ENCODE measurements at regions not wholly inside any gene's neighbourhood (a gene's known extent, or its start where the extent isn't known, plus 50 kb on each side); places are given as distances from the start of the nearest gene placed in this dataset.

GRCh38 chr13:88744289-88744688 is 1073.1 kb downstream of the SLITRK5 start:
- H3K36me3 ChIP-seq (ENCODE audit: low read depth, low read length) = no peaks in the 10 kb centered on the region
- H2AFZ ChIP-seq (ENCODE audit: low read length) = no peak overlapping the region
- H3K27ac ChIP-seq (ENCODE audit: low read length) = no peak overlapping the region
- DNase-seq (no peak), ATAC-seq (no peak)
- H3K4me1 ChIP-seq (ENCODE audit: insufficient read depth, low read length) = no peaks in the 10 kb centered on the region
- no peaks in the 10 kb centered on the region for H3F3A ChIP-seq (ENCODE audit: low read length, unreplicated experiment)
- H3K27me3 ChIP-seq (ENCODE audit: low read length) = no peaks in the 10 kb centered on the region
- CTCF ChIA-PET = no interaction called here
- no peaks in the 10 kb centered on the region for H4K20me1 ChIP-seq (ENCODE audit: low read length)
- POLR2A ChIA-PET (ENCODE audit: unreplicated experiment) = no interaction called here
- H3K9me2 ChIP-seq (replicated peaks; ENCODE audit: low read length) = no peaks in the 10 kb centered on the region
- BruUV-seq (replicated peaks) = no TSS peak
- H3K9ac ChIP-seq (ENCODE audit: low read length) = no peak overlapping the region
- no peaks in the 10 kb centered on the region for H3K9me3 ChIP-seq (ENCODE audit: low read length)
- intact Hi-C loops (cut with micrococcal nuclease) = no loop called here
- no peak overlapping the region for H3K4me2 ChIP-seq (ENCODE audit: low read length)
- no peaks in the 10 kb centered on the region for H3K79me2 ChIP-seq (ENCODE audit: low read length)
- H3K4me3 ChIP-seq (ENCODE audit: low read length) = no peak overlapping the region
- no peak for TF ChIP-seq CTCF (conservative IDR thresholded peaks at IDR 0.05; ENCODE audit: low read depth, low read length)
- no peak for TF ChIP-seq EZH2 (IDR thresholded peaks at IDR 0.05; ENCODE audit: low read length, unreplicated experiment)
- no peak for TF ChIP-seq EZH2phosphoT487 (IDR thresholded peaks at IDR 0.05; ENCODE audit: borderline replicate concordance, low read length)

- no TSS peak for BruUV-seq (replicated peaks)
- H3K4me1 ChIP-seq (ENCODE audit: insufficient read depth, low read length) = no peaks in the 10 kb centered on the region
- no peaks in the 10 kb centered on the region for H3K36me3 ChIP-seq (ENCODE audit: low read depth, low read length)
- no peak overlapping the region for H3K27ac ChIP-seq (ENCODE audit: low read length)
- H3K9ac ChIP-seq (ENCODE audit: low read length) = no peak overlapping the region
- POLR2A ChIA-PET (ENCODE audit: unreplicated experiment) = no interaction called here
- no peaks in the 10 kb centered on the region for H3K9me2 ChIP-seq (replicated peaks; ENCODE audit: low read length)
- no peaks in the 10 kb centered on the region for H3K27me3 ChIP-seq (ENCODE audit: low read length)
- intact Hi-C loops (cut with micrococcal nuclease) = no loop called here
- no peaks in the 10 kb centered on the region for H4K20me1 ChIP-seq (ENCODE audit: low read length)
- H3K9me3 ChIP-seq (ENCODE audit: low read length) = no peaks in the 10 kb centered on the region
- no peak overlapping the region for H3K4me3 ChIP-seq (ENCODE audit: low read length)
- H3F3A ChIP-seq (ENCODE audit: low read length, unreplicated experiment) = no peaks in the 10 kb centered on the region
- TF ChIP-seq CTCF (conservative IDR thresholded peaks at IDR 0.05; ENCODE audit: low read depth, low read length) (no peak), EZH2 (IDR thresholded peaks at IDR 0.05; ENCODE audit: low read length, unreplicated experiment) (no peak)
- CTCF ChIA-PET = no interaction called here
- ATAC-seq (no peak), DNase-seq (no peak)
- H3K79me2 ChIP-seq (ENCODE audit: low read length) = no peaks in the 10 kb centered on the region
- no peak overlapping the region for H3K4me2 ChIP-seq (ENCODE audit: low read length)
- no peak overlapping the region for H2AFZ ChIP-seq (ENCODE audit: low read length)
Measured at GRCh38 chr13:88745011-88745410, 1073.8 kb downstream of the SLITRK5 start.

GRCh38 chr13:88752041-88752440 is 1080.9 kb downstream of the SLITRK5 start:
- Histone ChIP-seq H3K9me2 (replicated peaks; ENCODE audit: low read length) (no peaks in the 10 kb centered on the region), H3K79me2 (ENCODE audit: low read length) (no peaks in the 10 kb centered on the region), H3K4me2 (ENCODE audit: low read length) (no peak overlapping the region), H3F3A (ENCODE audit: low read length, unreplicated experiment) (no peaks in the 10 kb centered on the region), H3K36me3 (ENCODE audit: low read depth, low read length) (no peaks in the 10 kb centered on the region), H3K27ac (ENCODE audit: low read length) (no peak overlapping the region), H3K27me3 (ENCODE audit: low read length) (no peaks in the 10 kb centered on the region), H4K20me1 (ENCODE audit: low read length) (no peaks in the 10 kb centered on the region), H3K9me3 (ENCODE audit: low read length) (no peaks in the 10 kb centered on the region), H3K9ac (ENCODE audit: low read length) (no peak overlapping the region), H3K4me1 (ENCODE audit: insufficient read depth, low read length) (no peaks in the 10 kb centered on the region), H3K4me3 (ENCODE audit: low read length) (no peak overlapping the region), H2AFZ (ENCODE audit: low read length) (no peak overlapping the region)
- intact Hi-C loops (cut with micrococcal nuclease) = no loop called here
- ChIA-PET POLR2A (ENCODE audit: unreplicated experiment) (no interaction called here), CTCF (no interaction called here)
- ATAC-seq (no peak), DNase-seq (no peak)
- no TSS peak for BruUV-seq (replicated peaks)
- TF ChIP-seq EZH2phosphoT487 (IDR thresholded peaks at IDR 0.05; ENCODE audit: borderline replicate concordance, low read length) (no peak), CTCF (conservative IDR thresholded peaks at IDR 0.05; ENCODE audit: low read depth, low read length) (no peak), EZH2 (IDR thresholded peaks at IDR 0.05; ENCODE audit: low read length, unreplicated experiment) (no peak)
